Left kidney (tissue), 1 donor: ENCODE measurements at regions not wholly inside any gene's neighbourhood (a gene's known extent, or its start where the extent isn't known, plus 50 kb on each side); places are given as distances from the start of the nearest gene placed in this dataset.
"Not testable (repeated sequence)": the region's sequence is repeated elsewhere in the genome, so short reads cannot be mapped to it uniquely, and the experiment has no call there.

Source experiments
- DNase-seq: peaks from one replicate; pipeline ENCODE4 v3.0.0-alpha.2; 2013

DNA sequence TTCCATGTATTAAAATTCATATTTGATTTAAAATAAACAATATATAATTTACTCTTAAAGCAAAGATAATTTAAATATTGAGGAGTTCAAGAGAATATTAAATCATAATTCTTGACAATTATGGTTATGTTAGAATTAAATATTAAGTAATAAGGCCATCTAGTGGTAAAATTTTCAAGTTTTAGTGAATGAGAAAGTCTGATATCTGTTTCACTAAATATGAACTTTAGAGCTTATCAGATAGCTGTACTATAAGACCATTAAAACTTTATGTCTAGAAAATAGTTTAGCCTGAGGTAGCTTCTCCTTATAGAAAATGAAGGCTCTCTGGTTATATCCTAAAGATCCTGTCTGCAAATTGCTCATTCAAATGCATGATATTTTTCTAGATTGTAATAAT, 152.1 kb upstream of the PRSS12 start:
- not testable (repeated sequence) for DNase-seq

DNA sequence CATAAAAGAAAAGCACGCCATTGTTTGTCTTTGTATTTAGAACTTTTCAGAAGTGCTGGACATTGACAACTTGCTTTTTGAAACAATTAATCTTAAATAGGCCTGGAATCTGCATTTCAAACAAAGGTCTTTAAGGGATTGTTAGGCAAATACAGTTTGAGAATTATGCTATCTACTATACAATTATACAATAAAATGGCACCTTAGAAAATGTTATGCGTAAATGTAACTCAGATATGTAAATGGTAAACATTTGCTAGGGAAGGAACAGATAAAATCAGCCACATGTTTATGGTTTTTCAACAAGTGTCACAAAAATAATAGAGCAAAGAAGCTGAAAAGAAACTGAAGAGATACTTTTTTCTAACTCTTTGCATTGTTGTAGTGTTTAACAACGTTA, 152.7 kb upstream of the PRSS12 start:
- not testable (repeated sequence) for DNase-seq

- DNase-seq = not testable (repeated sequence)
Measured at GRCh38 chr4:118512870-118513269, 160.1 kb upstream of the PRSS12 start.

- not testable (repeated sequence) for DNase-seq
Measured at GRCh38 chr4:118514332-118514731, 161.5 kb upstream of the PRSS12 start.

DNA sequence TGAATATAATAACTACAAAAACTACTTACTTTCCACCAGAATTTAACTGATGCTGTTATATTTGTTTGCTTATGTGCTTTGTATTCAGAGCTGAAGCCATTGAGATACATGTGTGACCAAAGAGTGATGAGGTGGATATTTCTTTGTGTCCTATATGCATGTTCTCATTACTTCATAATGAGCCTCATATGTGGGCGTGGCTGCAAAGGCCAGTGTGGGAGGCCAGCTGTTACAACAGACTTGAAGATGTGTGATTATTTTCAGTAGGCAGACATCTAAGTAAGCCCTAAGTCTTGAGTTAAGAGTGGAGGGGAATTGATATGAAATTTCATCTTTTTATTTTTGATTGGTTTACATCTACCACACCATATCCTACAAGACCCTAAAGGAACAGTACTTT, 163.3 kb upstream of the PRSS12 start:
- DNase-seq = not testable (repeated sequence)

GRCh38 chr4:118530107-118530506, 155.1 kb upstream of the METTL14 start:
- DNase-seq = not testable (repeated sequence)

DNA sequence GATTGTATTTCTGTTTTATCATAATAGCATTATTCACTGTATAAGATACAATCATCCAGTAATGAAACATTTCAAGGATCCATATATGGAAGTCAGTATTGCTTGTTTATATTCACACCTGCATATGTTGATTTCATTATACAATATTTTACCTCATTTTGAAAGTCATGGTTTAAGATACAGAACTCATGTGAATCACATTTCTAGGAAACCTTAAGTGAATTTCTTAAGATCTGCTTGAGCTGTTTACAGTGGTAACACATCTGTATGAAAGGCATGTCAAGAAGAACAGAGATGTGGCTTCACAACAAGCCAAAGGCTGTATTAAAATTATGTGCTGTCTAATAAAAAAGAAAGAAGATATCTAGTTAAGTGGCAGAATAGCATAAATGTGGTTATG, 153.2 kb upstream of the METTL14 start:
- not testable (repeated sequence) for DNase-seq

DNA sequence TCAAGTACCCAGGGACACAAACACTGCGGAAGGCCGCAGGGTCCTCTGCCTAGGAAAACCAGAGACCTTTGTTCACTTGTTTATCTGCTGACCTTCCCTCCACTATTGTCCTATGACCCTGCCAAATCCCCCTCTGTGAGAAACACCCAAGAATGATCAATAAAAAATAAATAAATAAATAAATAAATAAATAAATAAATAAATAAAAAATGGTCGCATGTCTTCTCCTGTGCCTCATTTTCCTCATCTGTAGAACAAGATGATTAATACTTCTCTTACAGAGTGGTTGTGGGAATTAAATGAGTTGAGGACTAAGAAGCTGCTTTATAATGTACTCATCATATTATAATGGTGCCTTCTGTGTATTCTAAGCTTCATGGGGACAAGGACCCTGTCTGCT, 149.4 kb upstream of the METTL14 start:
- not testable (repeated sequence) for DNase-seq

DNA sequence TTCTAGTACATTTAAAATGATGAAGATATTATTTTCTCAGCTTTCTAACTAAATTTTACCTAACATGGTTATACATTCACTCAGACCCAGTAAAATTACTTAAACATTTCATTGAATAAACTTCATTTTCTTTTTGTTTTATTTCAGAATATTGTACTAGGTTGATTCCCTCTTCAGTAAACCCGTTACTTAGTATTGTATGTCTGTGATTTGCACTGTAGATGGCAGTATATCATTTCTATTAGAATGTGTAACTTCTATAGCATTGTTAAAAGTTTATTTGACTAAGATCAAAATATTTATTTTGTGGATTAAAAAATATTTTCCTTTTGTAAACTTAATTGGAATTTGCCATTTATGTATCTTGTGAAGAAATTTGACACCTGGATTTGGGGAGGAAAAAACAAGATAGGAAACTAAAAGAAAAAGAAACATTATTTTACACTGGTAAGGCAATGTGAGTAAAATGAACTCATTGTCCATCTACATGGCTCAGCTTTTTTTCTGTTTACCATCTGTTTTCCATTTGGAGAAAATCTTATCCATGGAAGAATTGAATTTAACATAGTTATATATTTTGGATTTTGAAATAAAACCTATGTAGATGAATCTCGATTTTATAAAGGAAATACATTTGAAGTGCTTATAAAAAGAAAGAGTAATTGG, 145.6 kb upstream of the METTL14 start:
- peak; percentile 2 for DNase-seq

DNA sequence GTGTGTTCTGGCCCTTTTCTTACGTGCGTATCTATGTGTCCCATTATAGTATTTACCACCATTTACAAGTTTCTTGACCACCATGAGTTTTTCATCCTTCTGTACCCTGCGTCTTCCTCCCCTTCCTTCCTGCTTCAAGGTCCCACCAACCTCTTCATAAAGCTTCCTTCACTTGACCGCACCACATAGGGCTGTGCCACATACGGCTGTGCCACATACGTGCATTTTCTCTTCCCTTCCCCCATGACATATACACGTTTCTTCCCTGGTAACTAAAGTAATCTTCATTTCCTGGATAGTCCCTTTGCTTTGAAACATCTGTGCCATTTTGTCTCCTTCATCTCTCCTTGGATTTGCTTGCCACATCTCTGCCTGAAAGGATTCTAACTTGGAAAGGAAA, 128.6 kb upstream of the METTL14 start:
- DNase-seq = not testable (repeated sequence)

- no peak for DNase-seq
Measured at GRCh38 chr4:118557298-118557851, 127.8 kb upstream of the METTL14 start.

DNA sequence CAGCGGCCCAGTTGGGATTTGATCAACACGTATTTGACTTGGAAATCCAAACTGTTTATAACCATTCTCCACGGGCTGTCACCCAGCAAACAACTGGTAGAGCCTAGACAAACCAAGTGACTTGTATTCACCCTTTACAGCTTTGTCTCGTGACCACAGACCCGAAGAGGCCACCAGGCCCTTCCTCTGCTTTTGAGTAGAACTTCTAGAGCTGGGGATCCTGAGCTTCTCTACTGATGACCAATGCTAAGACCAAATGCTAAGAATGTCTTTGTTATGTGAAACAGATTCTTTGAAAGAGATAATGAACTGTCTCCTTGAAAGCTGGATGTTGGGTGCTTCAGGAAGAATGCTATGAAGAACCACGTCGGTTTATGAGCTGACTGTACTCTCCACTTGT, 127.0 kb upstream of the METTL14 start:
- not testable (repeated sequence) for DNase-seq

GRCh38 chr4:118561559-118561958, 123.6 kb upstream of the METTL14 start:
- DNase-seq = not testable (repeated sequence)

DNA sequence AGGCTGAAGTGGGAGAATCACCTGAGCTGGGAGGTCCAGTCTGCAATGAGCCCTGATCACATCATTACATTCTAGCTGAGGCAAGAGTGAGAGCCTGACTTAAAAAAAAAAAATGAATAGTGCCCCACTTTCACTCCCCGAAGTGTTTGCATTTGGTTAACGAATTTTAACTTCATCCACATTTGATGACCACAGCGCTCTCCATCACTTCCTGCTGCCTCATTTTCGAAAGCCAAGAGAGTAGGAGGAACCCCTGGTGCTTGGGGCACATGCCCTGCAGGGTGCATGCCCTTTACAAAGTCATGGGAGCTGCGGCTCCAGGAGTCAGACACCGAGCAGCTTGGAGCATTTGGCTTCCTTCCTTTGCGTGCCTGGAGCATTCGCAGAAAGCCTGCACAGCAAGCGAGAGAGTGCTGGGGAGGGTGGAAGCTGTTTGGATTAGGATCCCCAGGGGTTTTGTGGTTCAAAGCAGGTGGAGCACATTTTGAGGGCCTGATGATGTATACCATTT, 119.1 kb upstream of the METTL14 start:
- not testable (repeated sequence) for DNase-seq

DNA sequence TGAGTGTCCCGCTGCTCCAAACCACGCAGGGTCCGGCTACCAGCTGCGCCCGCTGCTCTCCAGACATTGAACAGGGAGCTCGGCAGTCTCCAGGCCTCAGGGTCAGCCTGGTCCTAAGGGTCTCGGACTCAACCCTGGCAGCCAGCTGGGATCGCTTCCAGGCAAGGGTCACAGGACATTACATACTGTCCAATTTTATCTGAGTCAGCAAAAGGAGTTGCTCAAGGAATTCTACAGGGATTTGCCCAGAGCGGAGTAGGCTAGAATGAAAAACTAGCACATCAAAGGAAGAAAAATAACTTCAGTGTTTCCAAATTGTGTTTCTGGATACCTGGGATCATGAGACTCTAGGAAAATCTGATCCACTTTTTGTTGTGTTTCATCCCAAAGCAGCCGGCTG, 112.2 kb upstream of the METTL14 start:
- DNase-seq = not testable (repeated sequence)

DNA sequence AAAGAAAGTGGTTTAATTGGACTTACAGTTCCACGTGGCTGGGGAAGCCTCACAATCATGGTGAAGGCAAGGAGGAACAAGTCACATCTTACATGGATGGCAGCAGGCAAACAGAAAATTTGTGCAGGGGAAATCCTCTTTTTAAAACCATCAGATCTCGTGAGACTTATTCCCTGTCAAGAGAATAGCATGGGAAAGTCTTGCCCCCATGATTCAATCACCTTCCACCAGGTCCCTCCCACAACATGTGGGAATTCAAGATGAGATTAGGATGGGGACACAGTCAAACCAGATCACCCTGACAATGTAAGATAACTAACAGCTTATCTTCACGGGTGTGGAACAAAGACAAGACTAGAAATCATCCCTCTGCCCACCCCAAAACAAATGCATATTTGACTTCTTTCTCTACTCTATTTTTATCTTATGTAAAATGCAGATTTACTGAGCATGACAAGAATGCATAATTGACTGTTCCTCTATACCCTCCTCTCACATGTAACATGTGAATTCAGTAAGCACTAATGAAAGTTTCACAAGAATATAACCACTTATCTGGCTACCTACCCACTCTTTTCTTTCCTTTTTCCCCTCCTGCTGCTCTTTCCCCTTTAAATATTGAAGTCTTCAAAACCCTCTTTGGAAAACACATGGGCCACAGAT, 110.8 kb upstream of the METTL14 start:
- DNase-seq = not testable (repeated sequence)

- DNase-seq = not testable (repeated sequence)
Measured at GRCh38 chr4:118575057-118575456, 110.1 kb upstream of the METTL14 start.

DNA sequence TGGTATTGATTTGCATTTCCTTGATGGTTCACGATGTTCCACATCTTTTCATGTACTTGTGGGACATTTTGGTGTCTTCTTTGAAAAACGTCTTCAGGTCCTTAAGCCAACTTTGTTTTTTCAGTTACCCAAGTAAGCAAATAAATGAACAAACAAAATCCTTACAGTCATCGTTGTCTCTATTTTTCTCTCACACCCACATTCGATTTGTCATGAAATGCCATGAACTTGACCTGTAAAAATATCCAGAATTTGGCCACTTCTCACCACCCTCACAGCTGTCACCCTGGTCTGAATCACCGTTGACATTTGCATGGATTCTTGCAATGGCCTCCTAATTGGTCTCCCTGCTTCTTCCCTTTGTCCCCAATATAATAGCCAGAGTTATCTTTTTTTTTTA, 109.5 kb upstream of the METTL14 start:
- DNase-seq = not testable (repeated sequence)

GRCh38 chr4:118576709-118577219, 108.4 kb upstream of the METTL14 start:
- DNase-seq = not testable (repeated sequence)

DNA sequence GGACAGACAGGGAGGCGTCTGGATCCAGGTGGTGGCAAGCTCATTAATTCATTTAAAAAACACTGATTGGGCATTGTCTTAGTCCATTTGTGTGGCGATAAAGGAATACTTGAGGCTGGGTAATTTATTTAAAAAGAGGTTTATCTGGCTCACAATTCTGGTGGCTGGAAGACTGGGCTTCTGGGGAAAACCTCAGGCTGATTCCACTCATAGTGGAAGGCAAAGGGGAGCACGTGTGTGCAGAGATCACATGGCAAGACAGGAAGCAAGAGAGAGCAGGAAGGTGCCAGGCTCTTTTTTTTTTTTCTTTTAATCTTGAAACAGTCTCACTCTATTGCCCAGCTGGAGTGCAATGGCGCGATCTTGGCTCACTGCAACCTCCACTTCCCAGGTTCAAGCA, 100.2 kb upstream of the METTL14 start:
- no peak for DNase-seq

DNA sequence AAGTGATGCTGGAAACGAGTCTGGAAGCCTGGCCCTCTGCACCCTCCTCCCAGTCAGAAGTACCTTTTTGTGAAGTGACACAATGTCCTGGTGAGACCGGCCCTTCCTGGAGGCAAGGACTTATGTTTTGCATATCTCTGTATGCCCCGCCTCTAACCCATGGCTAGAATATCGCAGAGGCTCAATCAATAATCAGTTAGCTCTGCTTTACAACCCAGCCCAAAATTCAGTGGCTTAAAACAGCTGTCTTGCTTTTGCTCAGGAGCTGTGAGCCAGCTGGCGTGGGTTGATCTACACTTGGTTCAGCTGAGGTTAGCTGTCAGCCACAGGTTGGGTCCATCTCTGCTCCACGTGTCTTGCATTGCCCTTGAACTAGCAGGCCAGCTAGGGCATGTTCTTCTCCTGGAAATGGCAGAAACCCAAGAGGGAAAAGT, 98.8 kb upstream of the METTL14 start:
- no peak for DNase-seq

DNA sequence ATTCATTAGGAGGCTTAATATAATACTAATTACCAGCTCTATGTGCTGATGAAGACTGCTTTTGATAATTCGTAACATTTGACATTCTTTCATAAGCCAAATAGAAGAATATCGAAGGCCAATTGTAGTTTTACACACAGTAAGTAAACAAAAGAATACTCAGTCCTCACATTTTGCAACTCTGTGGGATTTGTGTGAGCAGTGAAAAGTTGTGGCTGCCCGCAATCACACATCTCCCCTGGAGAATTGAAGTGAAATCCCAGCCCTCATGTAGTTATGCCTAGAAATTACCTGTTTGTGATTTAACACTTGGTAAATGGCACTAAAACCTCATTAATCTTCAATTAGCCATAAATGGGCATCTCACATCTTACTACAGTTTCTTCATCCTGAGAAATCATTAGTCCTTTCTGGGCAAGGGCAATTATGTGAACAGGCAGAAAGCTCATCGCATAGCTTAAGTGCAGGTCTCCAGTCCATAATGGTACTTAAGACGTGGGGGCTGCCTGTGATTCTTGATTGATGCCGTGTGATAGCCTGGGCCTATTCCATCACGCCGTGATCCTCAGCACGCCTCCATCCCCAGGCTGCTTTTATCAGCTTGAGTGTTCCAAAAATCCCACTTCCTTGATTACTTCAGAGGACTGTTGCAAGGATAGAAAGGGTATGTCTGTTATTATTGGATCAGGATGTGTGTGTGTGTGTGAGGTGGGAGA, 97.9 kb upstream of the METTL14 start:
- no peak for DNase-seq
